Endothelial cell of umbilical vein (primary cell): ENCODE measurements at regions not wholly inside any gene's neighbourhood (a gene's known extent, or its start where the extent isn't known, plus 50 kb on each side); places are given as distances from the start of the nearest gene placed in this dataset.

Experiments
- EZH2 ChIP-seq: IDR thresholded peaks from 2 replicates; pipeline ENCODE4 v1.6.1; 2012; ENCODE audit warnings: borderline replicate concordance, low read depth, mild to moderate bottlenecking, moderate library complexity, low read length, inconsistent platforms; ENCODE audit not compliant: severe bottlenecking
- FOS ChIP-seq: IDR thresholded peaks from 2 replicates; pipeline ENCODE4 v1.6.1; 2011; ENCODE audit warnings: mild to moderate bottlenecking, low read length, moderate library complexity, borderline replicate concordance; ENCODE audit not compliant: insufficient read depth
- GATA2 ChIP-seq: IDR thresholded peaks from 2 replicates; pipeline ENCODE4 v1.7.0; 2011; ENCODE audit warnings: low read depth, mild to moderate bottlenecking, moderate library complexity, mixed read lengths, low read length; ENCODE audit not compliant: insufficient read length, insufficient read depth
- JUN ChIP-seq: IDR thresholded peaks from 2 replicates; pipeline ENCODE4 v1.6.1; 2011; ENCODE audit warnings: borderline replicate concordance, low read depth; ENCODE audit not compliant: insufficient read length, insufficient read depth
- MYC ChIP-seq: IDR thresholded peaks from one replicate; pipeline ENCODE4 v1.6.1; 2011; ENCODE audit warnings: mild to moderate bottlenecking, low read depth, low read length
- POLR2A ChIP-seq: IDR thresholded peaks from 2 replicates; pipeline ENCODE4 v1.6.1; 2012; ENCODE audit warnings: low read depth, mild to moderate bottlenecking, control low read depth, low read length
- POLR2AphosphoS5 ChIP-seq: IDR thresholded peaks from 2 replicates; pipeline ENCODE4 v1.6.1; 2012; ENCODE audit warnings: low read depth, mild to moderate bottlenecking, control low read depth, low read length, moderate library complexity; ENCODE audit not compliant: insufficient read depth
- TF ChIP-seq, protein P1 (sequence below), 2 donors: IDR thresholded peaks; 1 replicate in 1 of 2; 2 replicates in 1 of 2; pipeline ENCODE4 v1.5.1; 2011; ENCODE audit warnings: low read length in 2 of 2, mild to moderate bottlenecking in 2 of 2, moderate library complexity in 2 of 2, control low read depth in 1 of 2, inconsistent platforms in 1 of 2, low read depth in 1 of 2; ENCODE audit not compliant: insufficient read depth in 1 of 2; ENCODE audit errors: extremely low read depth in 1 of 2
- TF ChIP-seq, protein P2 (sequence below): IDR thresholded peaks from 2 replicates; pipeline ENCODE4 v1.6.1; 2011; ENCODE audit not compliant: insufficient read depth, insufficient read length

GRCh38 chr14:22390824-22391461, 198.1 kb downstream of the DAD1 start:
- no peak for TF ChIP-seq POLR2AphosphoS5
- no peak for TF ChIP-seq POLR2A
- TF ChIP-seq EZH2, result no peak
- TF ChIP-seq, protein P1, sequence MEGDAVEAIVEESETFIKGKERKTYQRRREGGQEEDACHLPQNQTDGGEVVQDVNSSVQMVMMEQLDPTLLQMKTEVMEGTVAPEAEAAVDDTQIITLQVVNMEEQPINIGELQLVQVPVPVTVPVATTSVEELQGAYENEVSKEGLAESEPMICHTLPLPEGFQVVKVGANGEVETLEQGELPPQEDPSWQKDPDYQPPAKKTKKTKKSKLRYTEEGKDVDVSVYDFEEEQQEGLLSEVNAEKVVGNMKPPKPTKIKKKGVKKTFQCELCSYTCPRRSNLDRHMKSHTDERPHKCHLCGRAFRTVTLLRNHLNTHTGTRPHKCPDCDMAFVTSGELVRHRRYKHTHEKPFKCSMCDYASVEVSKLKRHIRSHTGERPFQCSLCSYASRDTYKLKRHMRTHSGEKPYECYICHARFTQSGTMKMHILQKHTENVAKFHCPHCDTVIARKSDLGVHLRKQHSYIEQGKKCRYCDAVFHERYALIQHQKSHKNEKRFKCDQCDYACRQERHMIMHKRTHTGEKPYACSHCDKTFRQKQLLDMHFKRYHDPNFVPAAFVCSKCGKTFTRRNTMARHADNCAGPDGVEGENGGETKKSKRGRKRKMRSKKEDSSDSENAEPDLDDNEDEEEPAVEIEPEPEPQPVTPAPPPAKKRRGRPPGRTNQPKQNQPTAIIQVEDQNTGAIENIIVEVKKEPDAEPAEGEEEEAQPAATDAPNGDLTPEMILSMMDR (IDR thresholded peaks at IDR 0.05; ENCODE audit: extremely low read depth in 1 of 2, insufficient read depth in 1 of 2, low read depth in 1 of 2, low read length in 2 of 2), result no peak
- TF ChIP-seq JUN, result no peak
- TF ChIP-seq, protein P2, sequence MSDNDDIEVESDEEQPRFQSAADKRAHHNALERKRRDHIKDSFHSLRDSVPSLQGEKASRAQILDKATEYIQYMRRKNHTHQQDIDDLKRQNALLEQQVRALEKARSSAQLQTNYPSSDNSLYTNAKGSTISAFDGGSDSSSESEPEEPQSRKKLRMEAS, result no peak
- TF ChIP-seq GATA2, result no peak
- no peak for TF ChIP-seq MYC
- no peak for TF ChIP-seq FOS
